Erythroblast (primary cell): ENCODE measurements at regions not wholly inside any gene's neighbourhood (a gene's known extent, or its start where the extent isn't known, plus 50 kb on each side); places are given as distances from the start of the nearest gene placed in this dataset.

ENCODE experiments used
- DNase-seq, 2 experiments: peaks; one replicate each; lab custom pipeline; 2025; lab: John Stamatoyannopoulos, UW
- GATA1 ChIP-seq: IDR thresholded peaks from 2 replicates; pipeline ENCODE4 v1.6.1; 2011; ENCODE audit warnings: low read depth, mild to moderate bottlenecking, control low read depth, low read length, moderate library complexity
- POLR2A ChIP-seq: IDR thresholded peaks from 2 replicates; pipeline ENCODE4 v1.6.1; 2011; ENCODE audit warnings: mild to moderate bottlenecking, low read length

DNA sequence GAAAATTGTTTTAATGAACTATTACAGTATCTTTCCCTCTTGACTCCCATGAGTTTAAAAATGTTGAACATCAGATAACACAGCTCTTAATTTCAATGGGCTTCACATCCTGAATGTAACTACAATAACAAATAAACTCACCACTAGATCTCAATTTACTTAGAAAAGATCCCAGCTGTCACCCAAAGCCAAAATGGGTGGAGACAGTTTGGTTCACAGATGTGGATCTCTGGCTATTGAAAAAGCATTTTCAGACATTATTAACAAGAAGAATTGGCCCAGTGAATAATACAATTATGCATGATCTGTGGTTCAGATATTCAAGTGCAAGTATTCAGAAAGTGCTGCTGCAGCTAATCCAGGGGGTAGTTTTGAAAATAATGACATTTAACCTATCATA lies 184.7 kb upstream of the RALGAPA2 start:
- no peak for DNase-seq
- no peak for TF ChIP-seq GATA1
- TF ChIP-seq POLR2A, result no peak

DNA sequence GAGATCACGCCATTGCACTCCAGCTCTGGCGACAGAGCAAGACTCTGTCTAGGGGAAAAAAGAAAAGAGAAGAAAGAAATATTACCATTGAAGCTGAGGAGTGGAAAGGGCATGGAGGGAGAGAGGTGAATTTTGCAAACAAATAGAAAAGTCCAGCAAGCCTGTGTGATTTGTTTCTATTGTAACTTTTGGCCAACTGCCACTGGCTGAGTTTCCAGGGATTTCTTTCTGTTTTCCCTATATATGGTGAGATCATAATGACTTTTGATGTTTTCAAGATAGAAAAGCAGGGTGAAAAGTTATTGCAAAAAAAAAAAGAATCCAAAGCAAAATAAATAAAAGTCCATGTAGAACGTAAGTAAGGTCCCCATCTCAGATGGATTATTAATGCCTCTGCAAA lies 184.2 kb upstream of the RALGAPA2 start:
- TF ChIP-seq GATA1 (no peak), POLR2A (no peak)
- DNase-seq, result no peak

DNA sequence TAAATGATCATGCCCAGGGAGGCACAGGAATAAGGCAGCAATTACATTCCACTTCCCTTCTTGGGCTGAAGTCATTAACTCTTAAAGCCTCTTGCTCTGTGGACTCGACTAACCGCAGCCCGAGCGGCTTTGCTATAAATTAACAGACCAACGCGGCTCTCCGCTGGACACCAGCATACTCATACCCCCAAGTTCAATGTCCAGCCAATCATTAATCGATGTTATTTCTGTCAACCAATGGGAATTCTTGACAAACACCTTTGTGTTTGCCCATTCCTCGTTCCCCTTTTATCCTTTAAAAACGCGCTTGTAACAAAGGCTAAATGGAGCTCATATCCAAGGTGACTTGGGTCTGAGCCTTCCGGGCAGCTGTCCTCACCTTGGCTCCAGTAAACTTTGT lies 183.1 kb upstream of the RALGAPA2 start:
- no peak for DNase-seq
- TF ChIP-seq GATA1 (no peak), POLR2A (no peak)

DNA sequence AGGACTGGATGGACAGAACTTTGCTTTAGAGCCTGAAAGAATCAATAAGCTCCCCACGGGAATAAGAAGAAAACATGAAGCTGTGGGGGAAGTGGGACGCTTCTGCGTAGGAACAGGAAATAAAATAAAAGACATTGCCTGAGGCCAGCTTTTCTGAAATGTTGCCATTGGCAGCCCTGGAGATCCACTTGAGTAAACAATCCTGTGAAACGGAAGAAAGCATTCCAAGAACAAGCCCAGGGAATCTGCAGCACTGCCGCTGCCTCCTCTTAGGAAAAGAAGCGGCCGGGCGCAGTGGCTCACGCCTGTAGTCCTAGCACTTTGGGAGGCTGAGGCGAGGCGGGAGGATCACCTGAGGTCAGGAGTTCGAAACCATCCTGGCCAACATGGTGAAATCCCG lies 182.3 kb upstream of the RALGAPA2 start:
- DNase-seq, result no peak
- TF ChIP-seq GATA1 (no peak), POLR2A (no peak)

DNA sequence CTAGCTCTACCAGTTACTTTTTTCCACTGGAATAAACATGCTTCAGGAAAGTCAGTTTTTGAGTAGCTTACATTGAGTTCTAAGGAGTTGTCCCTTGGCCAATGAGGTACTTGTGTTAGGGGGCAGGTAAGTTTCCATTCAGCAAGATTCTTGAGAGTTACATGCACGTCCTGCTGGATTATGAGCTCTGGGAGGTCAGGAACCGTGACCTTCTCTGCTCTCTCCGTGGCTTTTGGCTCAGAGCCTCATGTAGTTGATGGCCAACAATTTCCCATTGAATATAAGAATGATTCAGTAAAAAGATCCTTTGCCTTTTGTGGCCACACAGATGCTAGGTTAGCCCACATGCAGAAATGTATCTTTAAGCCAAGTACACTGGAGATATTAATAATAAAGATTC lies 181.8 kb upstream of the RALGAPA2 start:
- no peak for DNase-seq
- TF ChIP-seq GATA1, result no peak
- TF ChIP-seq POLR2A, result no peak

DNA sequence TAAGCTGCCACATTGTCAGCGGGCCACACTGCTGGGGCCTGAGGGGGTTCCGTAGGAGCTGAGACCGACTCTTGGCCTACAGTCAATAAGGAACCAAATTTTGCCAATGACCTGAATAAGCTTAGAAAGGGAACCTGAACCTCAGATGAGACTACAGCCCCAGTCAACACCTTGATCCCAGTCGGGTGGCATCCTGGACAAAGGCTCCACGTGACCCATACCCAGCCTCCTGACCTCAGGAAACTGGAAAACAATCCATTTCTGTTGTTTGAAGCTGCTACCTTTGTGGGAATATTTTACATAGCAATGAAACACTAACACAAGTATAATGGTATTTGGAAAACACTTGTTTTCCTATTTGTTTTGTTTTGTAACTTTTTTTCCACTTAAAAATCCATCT lies 179.9 kb upstream of the RALGAPA2 start:
- DNase-seq, result no peak
- no peak for TF ChIP-seq GATA1
- TF ChIP-seq POLR2A, result no peak

DNA sequence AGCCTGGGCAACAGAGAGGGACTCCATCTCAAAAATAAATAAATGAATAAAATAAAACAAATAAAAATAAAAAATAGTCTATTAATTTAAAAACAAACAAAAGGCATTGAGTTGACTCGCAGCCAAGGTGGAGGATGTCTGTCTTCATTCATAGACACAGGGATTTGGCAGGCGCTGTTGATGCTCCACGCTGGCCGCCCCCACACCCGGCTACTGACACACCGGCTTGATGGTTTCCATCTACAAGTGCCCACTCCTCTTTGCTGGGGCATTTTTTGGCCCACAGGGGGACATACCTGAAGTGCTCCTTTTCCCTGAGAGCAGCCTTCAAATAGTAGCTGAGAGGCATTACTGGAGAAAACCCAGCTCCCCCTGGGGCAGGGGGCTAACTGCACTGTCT lies 178.3 kb upstream of the RALGAPA2 start:
- no peak for DNase-seq
- TF ChIP-seq POLR2A, result no peak
- TF ChIP-seq GATA1, result no peak

DNA sequence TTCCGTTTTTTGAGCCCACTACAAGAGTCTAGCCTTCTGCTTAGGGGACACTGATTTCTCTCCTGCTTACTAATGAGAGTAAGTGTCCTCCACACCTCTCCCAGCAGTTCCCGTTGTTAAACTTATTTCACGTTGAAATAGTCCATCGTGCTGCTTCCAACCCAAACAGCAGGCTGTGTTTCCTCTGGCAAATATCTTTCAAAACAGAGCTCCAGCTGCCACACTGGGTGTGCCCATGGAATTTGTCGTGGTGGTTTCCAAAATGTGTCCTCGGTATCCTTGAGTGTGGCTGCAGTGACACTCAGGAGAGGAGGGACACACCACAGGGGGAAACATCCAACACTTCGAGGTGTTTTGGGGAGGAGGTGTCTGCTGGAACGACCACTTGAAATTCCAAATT lies 176.5 kb upstream of the RALGAPA2 start:
- TF ChIP-seq POLR2A (no peak), GATA1 (no peak)
- DNase-seq, result no peak

DNA sequence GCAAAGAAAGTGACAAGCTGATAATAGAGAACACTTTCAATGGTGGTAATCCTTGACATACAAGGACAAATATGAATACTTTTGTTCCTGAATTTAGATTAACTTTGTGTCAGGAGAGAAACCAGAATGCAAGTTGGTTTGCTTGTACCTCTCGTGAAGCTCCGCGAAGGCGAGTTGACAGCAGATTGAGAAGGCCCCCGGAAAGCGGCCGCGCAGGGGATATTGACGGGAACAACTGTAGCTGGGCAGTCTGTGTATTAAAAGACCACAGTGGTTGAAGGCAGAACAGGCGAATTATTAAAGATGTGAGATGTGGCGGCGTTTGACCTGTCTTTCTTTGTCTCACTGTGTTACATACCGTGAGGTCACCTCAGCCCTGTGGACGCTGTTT lies 175.8 kb upstream of the RALGAPA2 start:
- DNase-seq, result no peak
- TF ChIP-seq GATA1 (no peak), POLR2A (no peak)

DNA sequence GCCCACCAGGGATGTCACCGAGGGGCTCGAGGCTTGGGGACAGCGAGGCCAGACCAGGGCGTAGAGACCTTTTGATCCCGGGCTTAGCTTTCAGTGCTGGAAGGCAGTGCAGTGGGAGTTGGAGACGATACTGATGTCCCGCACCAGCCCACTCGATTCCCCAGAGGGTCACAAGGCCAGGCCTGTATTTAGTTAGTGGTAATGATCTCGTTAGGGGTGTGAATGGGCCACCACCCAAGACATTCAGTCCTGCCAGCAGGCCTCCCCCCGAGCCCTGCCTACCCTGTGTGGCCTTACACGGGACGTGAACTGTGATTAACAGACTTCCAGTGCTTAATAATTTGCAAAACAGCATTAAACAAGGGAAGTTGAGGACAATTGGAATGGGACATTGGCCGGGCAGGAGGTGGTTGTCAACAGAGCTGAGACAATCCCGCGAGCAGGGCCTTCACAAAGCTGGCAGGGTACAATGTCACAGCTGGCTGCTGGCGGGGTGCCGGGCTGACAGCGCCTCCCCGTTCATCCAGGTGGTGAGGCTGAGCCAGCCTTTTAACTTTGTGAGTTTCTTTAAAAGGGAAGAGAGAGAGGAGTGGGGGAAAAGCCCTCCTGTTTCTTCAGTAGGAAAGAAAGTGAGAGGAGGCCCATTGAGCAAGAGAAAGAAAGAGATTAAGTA lies 175.3 kb upstream of the RALGAPA2 start:
- DNase-seq, result no peak
- TF ChIP-seq POLR2A, result no peak
- no peak for TF ChIP-seq GATA1

DNA sequence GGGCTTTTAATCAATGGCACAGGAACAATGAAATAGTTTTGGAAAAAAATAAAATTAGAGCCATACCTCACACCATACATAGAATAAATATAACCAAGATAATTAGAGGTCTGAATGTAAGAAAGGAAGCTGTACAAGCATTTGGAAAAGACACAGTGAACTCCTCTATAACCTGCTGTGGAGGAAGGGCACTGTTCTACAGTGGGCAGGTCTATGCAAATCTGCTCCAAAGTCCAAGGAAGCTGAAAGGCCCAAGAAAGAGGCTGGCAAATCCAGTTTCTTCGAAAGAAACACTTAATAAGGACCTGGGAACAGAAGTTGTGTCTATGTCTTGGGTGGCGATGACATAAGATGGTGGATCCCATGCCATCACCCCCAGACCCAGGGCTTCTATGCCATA lies 169.4 kb upstream of the RALGAPA2 start:
- DNase-seq, result no peak

DNA sequence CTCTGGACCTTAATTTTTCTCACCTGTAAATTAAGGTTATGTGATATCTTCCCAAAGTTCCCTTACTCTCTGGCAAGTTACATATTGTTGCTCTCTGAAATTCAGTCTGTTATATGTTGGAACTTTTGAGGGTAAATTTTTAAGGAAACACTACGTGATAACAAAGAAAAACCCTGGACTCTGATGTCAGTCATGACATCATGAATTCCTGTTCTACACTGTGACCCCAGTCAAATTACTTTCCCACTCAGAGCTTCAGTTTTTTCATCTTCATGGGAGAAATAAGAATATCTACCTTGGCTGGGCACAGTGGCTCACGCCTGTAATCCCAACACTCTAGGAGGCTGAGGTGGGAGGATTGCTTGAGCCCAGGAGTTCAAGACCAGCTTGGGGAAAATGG lies 164.6 kb upstream of the RALGAPA2 start:
- no peak for DNase-seq
- no peak for TF ChIP-seq GATA1
- TF ChIP-seq POLR2A, result no peak

More for the DNA sequence above, 169.4 kb upstream of the RALGAPA2 start:
- TF ChIP-seq GATA1 (no peak), POLR2A (no peak)

DNA sequence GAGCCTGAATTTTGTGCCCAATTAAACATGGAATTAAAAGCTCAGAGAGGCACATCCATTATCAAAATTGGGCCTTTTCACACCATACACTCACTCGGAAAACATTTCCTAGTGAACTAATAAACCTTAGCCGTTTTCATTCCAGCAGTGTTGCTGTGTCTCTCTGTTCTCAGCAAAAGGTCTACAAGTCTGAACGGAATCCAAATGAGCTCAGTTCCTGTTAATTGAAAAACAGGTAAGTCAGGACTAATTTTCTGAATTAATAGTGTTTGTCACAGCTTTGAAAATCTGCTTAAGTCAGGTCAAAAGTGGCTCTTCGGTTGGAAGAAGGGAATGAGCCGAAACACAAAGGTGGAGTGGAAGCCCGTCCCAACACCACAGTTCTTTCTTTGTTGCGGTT lies 163.3 kb upstream of the RALGAPA2 start:
- TF ChIP-seq GATA1 (no peak), POLR2A (no peak)

DNA sequence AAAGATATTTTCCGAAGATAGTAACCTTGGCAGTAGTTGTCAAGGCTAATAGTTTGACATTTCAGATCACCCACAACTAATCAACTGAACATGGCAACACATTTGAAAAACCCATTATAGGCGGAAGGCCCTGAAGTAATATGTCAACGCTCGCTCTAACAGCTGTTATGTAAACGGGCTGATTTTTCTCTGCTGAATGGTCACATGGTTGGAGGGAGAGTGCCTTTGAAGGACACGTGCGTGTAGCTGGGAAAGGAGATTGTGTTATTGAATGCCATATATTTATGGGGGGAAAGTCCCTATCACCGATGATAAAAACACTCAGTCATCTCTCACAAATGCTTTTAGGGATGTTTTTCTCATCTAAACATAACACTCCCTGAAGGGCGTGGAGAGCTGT lies 160.0 kb upstream of the RALGAPA2 start:
- no peak for TF ChIP-seq GATA1
- no peak for TF ChIP-seq POLR2A
- DNase-seq, result no peak

More for the DNA sequence above, 163.3 kb upstream of the RALGAPA2 start:
- DNase-seq, result no peak

DNA sequence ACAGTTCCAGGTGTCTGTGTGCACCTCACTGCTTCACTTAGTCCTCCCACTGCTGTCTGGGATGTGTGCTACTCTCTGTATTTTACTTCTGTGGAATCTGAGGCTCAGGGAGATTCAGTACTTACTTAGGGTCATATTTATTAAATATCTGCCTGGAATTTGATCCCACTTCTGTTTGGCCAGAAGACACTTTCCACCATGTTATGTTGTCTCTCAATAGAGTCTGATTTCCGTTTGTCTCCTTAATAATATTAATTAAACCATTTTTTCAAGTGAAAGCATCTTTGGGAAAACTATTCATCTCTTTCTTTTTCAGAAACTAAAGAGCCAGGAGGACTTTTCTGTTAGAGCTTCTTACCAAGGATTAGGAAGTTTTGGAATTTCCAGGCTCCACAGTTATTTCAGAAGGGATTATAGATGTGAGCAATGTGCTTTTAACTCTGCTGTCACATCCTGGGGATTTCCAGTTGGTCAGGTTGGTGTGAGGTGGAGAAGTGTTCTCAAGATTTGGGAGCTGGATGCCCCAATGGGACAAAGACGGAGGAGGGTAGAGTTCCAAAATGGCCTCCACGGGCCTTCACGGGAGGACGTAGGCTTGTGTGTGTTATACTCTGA lies 156.8 kb upstream of the RALGAPA2 start:
- TF ChIP-seq GATA1, result no peak
- TF ChIP-seq POLR2A, result no peak
- no peak for DNase-seq
